Thoracic aorta (tissue), 2 donors: ENCODE measurements at regions not wholly inside any gene's neighbourhood (a gene's known extent, or its start where the extent isn't known, plus 50 kb on each side); places are given as distances from the start of the nearest gene placed in this dataset.

Experiments
- ATAC-seq: fragments of 150-250 bp; one replicate; pipeline ENCODE4 v1.8.0; 2017; ENCODE audit warnings: low read depth; ENCODE audit not compliant: insufficient number of reproducible peaks, low FRiP score
- DNase-seq: peaks from one replicate; pipeline ENCODE4 v3.0.0-alpha.2; 2020; ENCODE audit warnings: low spot score
- H3K27ac ChIP-seq, 2 donors: fragments of 200-600 bp; sonication (generic); 1 replicate in 1 of 2; 2 replicates in 1 of 2; pipeline ENCODE4 v1.5.1; 2016; ENCODE audit warnings: mild to moderate bottlenecking in 2 of 2, moderate library complexity in 2 of 2
- H3K27me3 ChIP-seq: fragments of 200-600 bp; sonication (generic); replicated peaks from 2 replicates; pipeline ENCODE4 v1.6.0; 2016; ENCODE audit warnings: mild to moderate bottlenecking; ENCODE audit not compliant: insufficient read depth
- H3K36me3 ChIP-seq: fragments of 200-600 bp; sonication (generic); one replicate; pipeline ENCODE4 v1.5.1; 2016
- H3K4me1 ChIP-seq, 2 donors: fragments of 200-600 bp; sonication (generic); 1 replicate in 1 of 2; 2 replicates in 1 of 2; pipeline versions ENCODE4 v1.5.1 to v1.6.0; 2016; ENCODE audit warnings: low read depth in 2 of 2, mild to moderate bottlenecking in 1 of 2; ENCODE audit not compliant: control insufficient read depth in 1 of 2
- H3K4me3 ChIP-seq: fragments of 200-600 bp; sonication (generic); 2 replicates; pipeline ENCODE4 v1.5.1; 2016; ENCODE audit warnings: mild to moderate bottlenecking
- H3K9me3 ChIP-seq: fragments of 200-600 bp; sonication (generic); 2 replicates; pipeline ENCODE4 v1.5.1; 2016
- CTCF ChIP-seq: fragments of 200-600 bp; sonication (generic); IDR thresholded peaks from one replicate; pipeline ENCODE4 v1.5.1; 2019; ENCODE audit warnings: antibody characterized with exemption

DNA sequence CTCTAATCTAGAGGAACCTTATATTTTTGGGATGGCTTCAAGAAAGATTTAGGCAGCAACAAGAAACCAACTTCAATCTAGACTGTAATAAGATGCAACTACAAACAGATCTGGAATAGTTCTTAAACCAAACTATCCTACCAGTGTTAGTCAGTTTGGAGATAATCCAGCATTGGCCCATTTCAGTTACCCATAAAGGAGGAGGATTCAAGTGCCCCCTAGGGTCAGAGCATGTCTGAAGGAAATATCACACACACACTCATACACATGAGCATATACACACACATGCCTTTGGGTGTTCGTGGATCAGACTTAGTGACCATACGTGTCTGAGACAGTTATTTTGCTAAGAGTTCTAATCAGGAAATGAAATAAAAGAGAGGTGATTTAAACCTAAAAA, 261.2 kb downstream of the ADAMTS20 start:
- Histone ChIP-seq H3K4me3 (no peak overlapping the region), H3K4me1 (peaks cover 0 to 20% of the 10 kb centered on the region in 2 donors), H3K27me3 (no peaks in the 10 kb centered on the region), H3K27ac (no peak overlapping the region), H3K9me3 (no peaks in the 10 kb centered on the region), H3K36me3 (no peaks in the 10 kb centered on the region)
- ATAC-seq (no peak), DNase-seq (no peak)
- TF ChIP-seq CTCF = no peak

- TF ChIP-seq CTCF = no peak
- no peaks in the 10 kb centered on the region for H3K27me3 ChIP-seq
- H3K4me3 ChIP-seq = peak overlapping the region; percentile 13
- no peak for ATAC-seq
- DNase-seq = no peak
- no peaks in the 10 kb centered on the region for H3K9me3 ChIP-seq
- H3K4me1 ChIP-seq = peaks cover 0 to 20% of the 10 kb centered on the region in 2 donors
- H3K27ac ChIP-seq = no peak overlapping the region
- no peaks in the 10 kb centered on the region for H3K36me3 ChIP-seq
Observed at GRCh38 chr12:43289426-43289801, 262.6 kb downstream of the ADAMTS20 start.

- no peak for TF ChIP-seq CTCF
- H3K9me3 ChIP-seq = no peaks in the 10 kb centered on the region
- DNase-seq = no peak
- H3K4me1 ChIP-seq = peaks cover 0 to 20% of the 10 kb centered on the region in 2 donors
- H3K4me3 ChIP-seq = peak overlapping the region; percentile 13
- no peak overlapping the region for H3K27ac ChIP-seq
- no peaks in the 10 kb centered on the region for H3K36me3 ChIP-seq
- no peaks in the 10 kb centered on the region for H3K27me3 ChIP-seq
- no peak for ATAC-seq
Observed at GRCh38 chr12:43288671-43289425, 263.2 kb downstream of the ADAMTS20 start.

DNA sequence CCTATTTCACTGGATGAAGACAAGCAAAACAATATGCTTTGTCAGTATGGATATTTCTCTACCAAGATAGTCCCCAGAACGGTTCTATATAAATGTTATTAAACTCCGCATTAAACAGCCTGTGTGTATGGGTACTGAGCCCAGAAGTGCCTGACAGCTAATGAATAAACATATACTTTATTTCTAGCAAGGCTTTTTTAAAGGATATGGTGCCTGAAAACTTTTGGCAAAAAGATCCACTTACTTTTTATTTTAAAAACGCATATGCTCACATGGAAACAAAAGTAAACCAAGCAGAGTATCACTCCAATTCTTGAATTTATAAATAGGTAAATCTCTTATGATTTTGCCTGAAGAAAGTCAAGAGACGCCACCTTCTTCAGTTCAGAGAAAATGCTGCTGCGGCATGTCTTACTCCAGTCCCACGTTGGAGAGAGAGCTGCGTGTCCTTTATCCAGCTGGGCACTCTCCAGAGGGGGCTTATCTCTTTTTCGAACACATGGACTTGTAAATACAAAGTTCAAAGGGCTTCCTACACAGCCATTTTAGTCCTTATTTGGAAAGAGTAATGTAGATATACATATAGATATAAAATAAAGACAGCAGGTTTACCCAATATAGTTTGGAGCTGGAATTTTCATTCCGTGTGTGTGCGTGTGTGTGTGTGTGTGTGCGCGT, 264.2 kb downstream of the ADAMTS20 start:
- H3K4me3 ChIP-seq = no peak overlapping the region
- ATAC-seq (no peak), DNase-seq (no peak)
- peaks cover 0 to 20% of the 10 kb centered on the region in 2 donors for H3K4me1 ChIP-seq
- H3K36me3 ChIP-seq = no peaks in the 10 kb centered on the region
- H3K27ac ChIP-seq = no peak overlapping the region
- no peaks in the 10 kb centered on the region for H3K27me3 ChIP-seq
- TF ChIP-seq CTCF = no peak
- H3K9me3 ChIP-seq = no peaks in the 10 kb centered on the region

DNA sequence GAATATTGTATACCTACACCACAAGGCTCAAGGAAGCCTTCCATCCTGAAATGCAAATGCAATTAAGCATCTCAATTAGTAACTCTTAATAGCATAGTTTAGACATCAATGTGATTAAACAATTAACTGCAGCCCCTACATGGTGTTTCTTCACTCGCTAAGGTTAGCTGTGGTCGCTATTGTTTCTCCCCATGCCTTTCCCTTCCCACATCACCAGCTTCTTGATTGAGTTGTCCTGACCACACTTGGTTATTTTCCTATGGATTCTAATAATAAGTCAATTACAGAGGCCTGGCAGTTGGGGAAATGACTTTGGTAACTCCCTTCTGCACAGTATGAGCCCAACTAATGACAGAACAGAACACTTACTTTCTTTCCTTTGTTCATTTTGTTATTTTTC, 265.0 kb downstream of the ADAMTS20 start:
- no peak for ATAC-seq
- no peak for DNase-seq
- no peaks in the 10 kb centered on the region for H3K27me3 ChIP-seq

More for the DNA sequence above, 265.0 kb downstream of the ADAMTS20 start:
- Histone ChIP-seq H3K4me1 (peaks cover 0 to 20% of the 10 kb centered on the region in 2 donors), H3K36me3 (no peaks in the 10 kb centered on the region), H3K9me3 (no peaks in the 10 kb centered on the region), H3K27ac (no peak overlapping the region), H3K4me3 (no peak overlapping the region)
- no peak for TF ChIP-seq CTCF
